Activated CD4-positive, alpha-beta T cell treated with anti-CD3 and anti-CD28 coated beads, Interleukin-2, amount 50 U/mL, for 16 hours (primary cell): ENCODE measurements at regions not wholly inside any gene's neighbourhood (a gene's known extent, or its start where the extent isn't known, plus 50 kb on each side); places are given as distances from the start of the nearest gene placed in this dataset.

ENCODE experiments used
- DNase-seq: peaks from one replicate; pipeline ENCODE4 v3.0.0-alpha.2; 2020

DNA sequence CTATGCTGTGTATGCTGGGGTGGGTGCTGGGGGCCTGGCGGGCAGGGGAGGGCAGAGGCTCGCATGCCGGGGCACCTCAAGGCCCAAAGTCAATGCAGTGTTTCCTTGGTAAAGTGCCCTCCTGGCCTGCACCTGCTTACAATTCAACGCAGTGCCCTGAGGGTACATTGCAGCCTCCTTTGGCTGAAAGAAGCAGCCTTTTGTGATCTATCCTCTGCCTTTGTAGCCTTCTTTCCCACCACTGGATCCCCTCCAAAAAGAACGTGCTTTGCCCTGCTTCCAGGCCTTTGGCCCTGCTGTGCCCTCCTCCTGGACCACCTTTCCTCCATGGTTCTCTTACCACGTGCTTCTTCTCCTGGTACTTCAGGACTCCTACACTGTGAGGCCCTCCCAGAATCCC is 113.6 kb upstream of the PTPN1 start:
- no peak for DNase-seq

DNA sequence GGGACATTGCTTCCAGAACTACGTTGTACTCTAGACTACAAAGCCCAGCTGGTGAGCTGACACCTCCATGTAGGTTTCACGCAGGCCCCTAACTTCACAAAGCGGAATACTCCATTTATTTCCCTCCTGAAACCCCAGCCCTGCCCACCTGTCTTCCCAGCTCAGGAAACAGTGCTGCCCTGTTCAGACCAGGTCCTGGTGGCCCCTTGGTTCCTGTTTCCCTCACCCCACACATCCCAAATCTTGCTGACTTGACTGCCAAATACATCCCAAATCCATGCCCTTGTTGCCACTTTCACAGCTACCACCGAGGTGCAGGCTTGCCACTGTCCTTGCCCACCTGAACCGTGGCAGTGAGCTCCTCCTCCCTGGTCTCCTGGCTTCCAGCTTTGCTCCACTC is 113.1 kb upstream of the PTPN1 start:
- no peak for DNase-seq

DNA sequence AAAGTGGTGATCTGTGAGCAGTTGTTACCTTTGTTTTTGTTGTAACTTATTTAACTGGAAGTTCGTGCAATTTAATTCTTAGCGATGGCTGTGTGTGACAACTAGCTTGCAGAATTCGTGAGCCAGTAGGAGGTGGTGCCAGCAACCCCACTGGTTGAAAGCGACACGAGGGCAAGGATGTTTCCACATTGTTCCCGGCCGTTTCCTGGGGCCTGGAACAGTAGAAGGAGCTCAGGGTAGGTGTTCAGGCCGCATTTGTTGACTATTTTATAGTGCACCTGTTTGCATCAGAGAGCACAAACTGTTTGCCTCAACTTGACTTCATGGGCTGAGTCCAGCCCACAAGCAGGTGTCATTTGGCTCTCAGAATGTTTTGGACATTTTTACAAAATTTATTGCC is 112.1 kb upstream of the PTPN1 start:
- no peak for DNase-seq

DNA sequence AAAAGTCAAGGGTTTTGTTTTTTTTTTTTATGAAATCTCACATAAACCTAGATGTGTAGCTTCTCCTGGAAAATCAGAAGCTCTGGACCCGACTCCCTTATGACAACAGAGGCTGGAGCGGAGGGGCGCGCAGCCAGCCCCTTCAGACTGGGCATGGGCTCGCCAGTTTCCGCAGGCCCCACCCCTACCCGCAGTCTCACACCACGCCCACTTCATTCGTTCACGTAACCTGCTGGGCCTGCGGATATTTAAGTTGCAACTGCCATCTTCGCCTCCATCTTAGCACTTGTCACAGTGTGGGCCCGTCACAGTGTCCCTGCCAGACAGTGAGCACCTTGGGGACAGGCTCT is 111.7 kb upstream of the PTPN1 start:
- DNase-seq, result no peak

DNA sequence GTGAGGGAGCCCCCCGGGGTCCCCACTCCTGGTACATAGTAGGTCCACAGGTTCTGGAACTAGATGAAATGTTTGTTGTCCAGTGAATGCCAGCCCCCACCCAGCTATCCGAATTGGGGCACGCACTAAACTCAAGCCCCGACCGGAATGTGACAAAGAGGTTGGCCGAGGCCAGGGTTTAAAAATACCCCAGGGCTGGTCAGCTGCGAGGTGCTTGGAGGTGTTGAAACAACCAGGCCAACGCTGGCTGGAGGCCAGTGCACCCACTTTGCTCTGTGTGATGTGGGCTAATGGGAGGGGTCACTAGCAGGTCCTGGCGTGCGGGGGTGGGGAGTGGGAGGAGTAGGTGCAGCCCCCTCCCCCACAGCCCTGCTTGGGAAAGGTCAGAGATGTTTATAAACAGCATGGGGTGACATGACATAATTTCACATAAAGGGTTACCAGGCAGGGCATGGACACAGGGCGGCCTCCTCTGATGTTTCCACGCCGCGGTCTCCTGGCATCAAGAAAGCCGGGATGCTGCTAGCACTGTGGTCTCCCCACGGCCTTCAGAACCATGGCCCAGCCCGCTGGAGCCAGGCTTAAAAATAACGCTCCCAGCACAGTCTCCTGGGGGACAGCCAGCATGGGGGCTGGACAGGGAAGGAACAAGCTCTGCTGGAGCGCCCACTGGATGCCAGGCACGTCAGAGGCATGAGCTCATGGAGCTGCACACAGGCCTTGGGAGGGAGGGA is 111.2 kb upstream of the PTPN1 start:
- DNase-seq, result no peak

DNA sequence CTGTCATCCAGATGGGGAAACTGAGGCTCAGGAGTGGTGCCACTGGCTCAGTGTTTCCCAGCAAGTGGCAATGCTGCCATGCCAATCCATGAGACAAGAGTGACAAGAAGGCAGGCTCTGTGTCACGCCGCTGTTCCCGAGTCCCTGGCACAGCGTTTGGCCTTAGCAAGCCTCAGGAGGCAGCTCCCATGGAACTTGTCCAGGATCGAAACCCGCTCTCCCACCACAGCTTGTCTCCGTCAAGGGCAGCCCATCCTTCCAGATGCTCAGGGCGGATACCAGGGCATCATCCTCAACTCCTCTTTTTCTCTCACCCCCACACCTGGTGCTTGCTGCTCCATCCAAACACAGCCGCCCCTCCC is 110.6 kb upstream of the PTPN1 start:
- no peak for DNase-seq

DNA sequence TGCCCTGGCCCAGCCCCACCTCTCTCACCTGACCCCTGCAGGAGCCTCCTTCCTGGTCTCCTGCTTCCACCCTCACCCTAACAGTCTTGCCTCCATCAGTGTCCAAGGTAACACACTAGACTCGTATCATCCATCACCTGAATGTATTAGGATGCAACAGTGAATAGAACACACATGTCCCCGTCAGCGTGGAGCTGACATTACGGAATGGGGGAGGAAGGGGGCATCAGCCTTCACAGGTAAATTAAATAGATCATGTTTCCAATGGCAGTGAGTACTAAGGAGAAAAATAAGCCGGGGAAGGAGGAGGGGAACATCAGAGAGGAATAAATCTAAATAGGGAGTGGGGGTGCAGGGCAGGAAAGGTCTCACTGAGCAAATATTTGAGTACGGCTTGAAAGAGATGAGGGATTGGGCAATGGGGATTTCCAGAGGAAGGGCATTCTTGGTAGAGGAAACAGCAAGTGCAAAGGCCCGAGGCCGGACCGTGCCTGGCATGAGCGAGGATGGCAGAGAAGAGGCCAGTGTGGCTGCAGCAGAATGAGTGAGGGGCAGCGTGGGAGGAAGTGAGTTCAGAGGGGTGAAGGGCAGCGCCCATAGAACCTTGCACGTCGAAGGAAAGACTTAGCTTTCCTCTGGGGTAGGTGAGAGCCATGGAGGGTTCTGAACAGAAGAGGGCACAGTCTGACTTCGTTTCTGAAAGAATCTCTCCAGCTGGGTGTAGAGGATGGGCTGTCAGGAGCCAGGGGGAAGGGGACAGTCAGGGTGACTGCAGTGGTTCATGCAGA is 110.1 kb upstream of the PTPN1 start:
- no peak for DNase-seq

DNA sequence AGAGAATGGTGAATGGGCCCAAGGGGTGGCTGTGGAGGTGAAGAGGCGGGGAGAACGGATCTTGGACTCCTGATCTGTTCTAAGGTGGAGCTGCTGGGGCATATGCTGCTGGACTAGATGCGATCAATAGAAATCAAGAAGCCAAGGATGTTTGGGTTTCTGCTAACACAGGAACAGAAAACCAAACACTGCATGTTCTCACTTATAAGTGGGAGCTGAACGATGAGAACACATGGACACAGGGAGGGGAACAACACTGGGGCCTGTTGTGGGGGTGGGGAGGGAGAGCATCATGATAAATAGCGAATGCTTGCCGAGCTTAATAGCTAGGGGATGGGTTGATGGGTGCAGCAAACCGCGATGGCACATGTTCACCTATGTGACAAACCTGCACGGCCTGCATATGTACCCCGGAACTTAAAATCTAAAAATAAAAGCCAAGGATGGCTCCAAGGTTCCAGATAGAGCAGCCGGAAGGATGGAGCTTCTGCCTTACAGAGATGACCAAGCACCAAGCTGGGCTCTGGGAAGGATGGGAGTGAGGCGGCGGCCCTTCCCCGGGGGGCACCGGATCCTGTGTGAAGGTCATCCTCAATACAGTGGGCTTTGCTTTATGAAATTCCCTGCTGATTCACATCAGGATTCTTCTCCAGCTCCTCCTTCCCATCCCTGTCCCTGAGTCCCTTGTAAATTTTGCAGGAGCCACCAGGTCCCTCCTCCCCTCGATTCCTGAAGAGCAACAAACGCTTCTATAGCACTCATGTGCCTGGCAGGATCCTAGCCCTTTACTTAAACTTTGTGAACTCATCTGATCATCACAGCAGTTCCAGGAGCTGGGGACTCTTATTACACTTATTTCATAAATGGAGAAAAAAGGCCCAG is 109.2 kb upstream of the PTPN1 start:
- DNase-seq, result no peak

DNA sequence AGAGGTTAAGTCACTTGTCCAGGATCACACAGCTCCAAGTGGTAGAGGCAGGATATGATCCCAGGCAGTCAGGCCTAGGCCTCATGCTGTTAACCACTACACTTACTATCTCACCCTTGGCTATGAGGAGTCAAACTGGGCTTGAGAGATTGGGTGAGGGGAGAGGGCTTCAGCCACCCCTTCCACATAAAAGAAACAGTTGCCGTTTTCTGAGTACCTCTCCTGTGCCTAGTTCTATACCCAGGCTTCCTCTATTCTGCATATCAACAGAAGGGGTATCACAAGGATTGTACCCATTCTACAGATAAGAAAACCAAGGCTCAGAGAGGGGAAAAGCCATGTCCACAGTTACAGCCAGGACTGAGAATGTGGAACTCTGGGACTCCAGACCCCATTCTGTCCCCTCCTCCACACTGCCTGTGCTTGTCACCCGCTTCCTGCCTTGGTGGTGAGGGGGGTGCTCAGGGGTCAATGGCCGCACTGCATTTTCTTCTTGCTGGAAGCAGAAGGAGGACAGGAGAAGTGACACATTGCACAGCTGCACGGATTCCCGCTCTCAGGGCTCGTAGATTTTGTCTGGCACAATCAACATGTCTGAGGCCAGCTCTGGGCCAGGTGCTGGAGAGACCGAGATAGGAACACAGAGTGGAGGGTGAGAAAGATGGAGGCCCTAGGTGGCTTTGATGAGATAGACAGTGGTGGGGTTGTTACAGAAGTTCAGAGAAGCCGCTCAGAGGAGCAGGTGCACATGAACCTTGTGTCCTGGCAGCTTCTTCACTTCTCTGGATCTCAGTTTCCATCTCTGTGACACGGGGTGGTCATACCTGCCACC is 108.4 kb upstream of the PTPN1 start:
- DNase-seq, result no peak

DNA sequence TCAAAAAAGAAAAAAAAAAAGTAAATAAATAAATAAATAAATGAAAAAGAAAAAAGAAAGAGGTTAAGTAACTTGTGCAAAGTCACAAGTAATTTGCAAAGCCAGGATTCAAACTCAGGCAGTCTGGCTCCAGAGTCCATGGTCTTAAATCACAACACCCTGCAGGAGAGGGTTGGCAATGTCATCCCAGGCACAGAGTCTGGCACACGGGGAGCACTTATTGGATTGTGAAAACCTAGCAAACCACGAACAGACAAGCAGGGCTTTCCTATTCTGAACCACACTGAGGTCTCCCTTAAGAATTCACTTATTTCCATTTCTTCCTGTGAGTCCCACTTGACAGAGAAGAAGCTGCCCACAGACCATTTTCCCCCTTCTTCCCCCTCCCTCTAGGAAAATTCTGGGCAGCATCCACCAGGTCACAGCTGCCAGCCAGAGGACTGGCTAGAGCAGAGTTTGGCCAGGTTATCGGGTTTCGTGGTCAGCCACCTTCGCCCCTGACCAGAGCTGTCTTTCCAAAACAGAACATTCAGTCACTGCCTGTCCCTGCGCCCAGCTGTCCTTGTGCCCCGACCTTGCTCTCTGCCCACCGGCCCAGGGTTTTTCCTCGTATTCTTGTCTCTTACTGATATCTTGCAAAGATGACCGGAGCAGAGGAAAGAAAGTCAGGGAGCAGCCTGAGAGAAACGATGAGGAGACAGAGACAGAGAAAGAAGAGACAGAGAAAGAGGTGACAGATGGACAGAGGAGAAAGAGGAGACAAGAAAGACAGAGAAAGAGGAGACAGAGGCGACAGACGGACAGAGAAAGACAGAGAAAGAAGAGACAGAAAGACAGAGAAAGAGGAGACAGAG is 106.4 kb upstream of the PTPN1 start:
- no peak for DNase-seq

DNA sequence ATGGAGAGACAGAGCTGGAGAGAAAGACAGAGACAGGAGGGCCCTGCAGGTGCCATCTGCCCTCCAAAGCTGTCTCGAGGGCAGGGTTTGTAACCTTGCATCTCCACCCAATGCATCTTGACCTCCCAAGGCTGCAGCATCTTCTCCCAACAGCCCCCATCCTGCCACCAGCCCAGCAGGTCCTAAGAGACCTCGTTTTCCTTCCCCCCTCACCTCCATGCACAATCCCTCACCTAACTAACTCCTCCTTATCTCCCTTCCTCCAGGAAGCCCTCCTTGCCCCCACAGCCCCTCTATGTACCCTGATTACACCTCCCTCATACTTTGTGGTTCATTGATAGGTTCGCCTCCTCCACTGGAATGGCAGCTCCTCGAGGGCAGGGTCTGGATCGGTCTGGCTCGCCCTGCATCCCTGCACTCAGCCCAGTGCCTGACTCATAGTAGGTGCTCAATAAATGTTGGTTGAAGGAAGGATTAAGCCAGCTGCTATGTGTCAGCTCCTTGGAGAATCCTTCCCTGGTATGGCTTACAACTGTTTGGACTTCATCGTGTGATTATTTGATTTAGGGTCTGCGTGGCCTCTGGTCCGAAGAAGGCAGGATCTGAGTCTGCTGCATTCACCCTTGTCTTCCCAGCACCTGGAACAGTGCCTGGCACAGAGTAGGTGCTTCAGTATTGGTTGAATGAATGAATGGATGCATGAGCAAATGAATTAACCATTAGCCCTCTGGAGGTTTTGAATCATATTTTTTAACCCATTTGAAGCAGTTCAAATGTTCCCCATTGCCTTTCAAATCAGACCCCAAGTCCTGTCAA is 105.6 kb upstream of the PTPN1 start:
- DNase-seq, result no peak

DNA sequence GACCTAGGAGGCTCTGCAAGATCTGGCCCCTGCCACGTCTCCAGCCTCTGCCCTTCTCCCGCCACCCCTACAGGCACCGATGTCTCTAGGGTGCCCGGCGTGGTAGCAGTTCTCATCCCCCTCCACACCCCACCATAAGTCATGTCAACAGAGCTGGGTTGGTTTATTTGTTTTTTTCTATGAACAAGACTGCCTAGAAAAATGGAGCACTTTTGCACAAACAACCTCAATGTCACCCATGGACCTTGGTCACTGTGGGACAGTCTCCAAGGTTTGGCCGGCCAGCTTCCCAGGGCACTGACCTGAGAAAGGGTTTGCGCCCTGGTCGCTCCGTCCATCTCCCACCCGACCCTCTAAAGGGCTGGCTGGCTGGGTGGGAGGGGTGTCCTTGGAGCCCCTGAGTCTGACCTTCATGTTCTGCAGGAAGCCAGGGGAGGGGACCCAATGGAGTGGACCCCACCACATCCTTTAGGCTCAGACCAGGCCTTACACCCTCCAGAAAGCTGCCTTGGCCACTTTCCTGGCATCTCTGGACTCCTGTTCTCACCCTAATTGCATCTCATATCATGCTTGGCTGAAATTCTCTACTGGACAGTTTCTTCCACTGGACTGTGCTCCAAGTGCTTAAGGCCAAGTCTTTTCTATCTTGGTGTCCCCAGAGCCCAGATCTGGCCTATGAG is 104.8 kb upstream of the PTPN1 start:
- DNase-seq, result no peak

DNA sequence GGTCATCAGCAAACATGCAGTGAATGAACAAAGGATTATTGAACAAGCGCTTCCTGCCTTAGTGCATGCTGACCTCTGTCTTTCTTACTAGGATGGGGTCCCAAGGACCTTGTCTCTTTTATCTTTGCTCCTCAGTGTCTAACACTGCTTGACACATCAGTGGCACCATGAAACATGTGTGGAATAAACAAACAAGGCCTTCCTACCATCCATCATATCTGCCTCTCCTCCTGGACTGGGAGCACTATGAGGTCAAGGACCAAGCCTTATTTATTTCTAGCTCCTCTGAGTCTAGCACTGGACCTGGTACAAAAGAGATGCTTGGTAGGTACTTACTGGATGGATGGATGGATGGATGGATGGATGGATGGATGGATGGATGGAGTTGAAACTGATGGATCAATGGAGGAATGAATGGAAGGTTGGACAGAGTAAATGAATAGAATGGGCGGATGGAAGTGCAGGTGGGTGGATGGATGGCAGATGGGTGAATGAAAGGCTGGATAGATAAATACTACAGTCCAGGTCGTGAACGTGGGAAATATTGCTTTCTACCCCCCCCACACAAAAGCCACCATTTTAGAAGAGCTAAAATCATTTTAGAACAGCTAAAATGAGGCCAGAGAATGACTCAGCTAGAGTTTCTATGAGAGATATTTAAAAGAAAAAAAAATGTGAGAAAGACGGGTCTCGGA is 104.1 kb upstream of the PTPN1 start:
- no peak for DNase-seq

DNA sequence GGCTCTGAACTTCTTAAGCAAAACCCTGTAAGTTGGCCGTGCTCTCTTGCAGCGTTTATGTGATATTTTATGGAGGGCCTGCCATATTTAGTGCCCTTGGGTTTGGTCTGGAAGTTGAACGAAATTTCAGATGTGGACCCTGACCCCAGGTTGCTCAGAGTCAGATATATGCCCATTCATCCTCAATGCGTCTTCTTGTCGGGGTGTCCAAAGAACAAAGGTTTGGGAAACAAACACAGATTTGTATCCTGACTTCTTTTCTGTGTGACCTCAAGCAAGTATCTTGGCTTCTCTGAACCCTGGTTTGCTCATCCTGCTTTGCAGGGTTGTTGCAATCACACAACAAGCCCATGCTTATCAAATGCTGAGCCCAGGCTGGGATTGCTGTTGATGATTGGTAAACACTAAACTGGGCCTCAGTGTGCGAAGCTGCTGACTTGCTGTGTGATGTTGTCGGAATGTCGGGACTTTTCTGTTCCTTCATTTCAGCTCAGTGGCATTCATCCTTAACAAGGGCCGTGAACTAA is 103.5 kb upstream of the PTPN1 start:
- no peak for DNase-seq

DNA sequence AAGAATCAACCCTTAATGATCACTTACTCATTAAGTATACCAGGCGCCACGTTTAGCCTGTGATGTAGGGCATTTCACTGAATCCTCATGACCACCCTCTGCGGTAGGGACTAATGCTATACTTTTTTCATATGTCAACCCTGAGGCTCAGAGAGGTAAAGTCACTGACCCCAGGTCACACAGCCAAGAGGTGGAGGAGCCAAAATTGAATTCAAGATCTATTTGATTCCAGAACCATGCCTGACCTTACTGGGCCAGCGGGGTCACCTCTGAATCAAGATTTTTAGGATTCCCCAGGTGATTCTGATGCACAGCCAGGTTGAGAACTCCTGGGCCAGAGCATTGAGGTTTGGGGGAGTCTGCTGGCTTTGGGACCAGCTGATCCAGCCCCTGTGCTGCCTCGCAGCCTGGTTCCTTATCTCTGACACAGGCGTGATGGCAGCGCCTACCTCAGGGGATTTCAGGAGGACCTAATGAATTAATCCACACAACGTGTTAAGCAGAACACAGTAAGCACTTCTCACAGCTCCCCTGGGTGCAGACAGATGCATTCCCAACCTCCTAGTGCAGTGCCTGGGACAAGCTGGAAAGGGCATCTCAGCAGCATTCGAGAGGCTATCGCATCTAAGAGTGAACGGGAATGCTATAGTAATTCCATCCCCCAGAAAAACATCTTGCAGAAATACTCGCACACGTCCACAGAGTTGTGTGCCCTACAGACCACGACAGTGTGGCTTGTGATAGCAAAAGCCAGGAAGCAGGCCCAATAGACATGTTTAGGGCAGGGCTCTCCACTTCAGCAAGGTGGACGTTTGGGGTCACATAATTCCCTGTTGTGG is 101.4 kb upstream of the PTPN1 start:
- no peak for DNase-seq

DNA sequence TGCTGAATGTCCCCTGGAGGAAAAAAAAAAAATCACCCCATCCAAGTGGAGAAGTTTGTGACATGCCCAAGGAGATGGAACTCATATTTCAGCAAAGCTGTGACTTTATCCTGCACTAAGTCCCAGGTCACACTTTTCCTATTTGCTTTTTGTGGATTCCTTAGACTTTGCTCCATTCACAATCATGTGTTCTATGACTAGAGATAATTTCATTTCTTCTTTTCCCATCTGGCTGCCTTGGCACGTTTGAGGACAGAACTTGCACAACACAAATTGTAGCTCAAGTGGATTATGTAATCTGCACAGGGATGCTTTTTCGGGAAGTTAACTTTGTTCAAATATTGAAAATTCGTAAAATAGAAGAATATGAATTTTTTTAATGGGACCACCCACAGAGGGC is 100.7 kb upstream of the PTPN1 start:
- DNase-seq, result no peak

DNA sequence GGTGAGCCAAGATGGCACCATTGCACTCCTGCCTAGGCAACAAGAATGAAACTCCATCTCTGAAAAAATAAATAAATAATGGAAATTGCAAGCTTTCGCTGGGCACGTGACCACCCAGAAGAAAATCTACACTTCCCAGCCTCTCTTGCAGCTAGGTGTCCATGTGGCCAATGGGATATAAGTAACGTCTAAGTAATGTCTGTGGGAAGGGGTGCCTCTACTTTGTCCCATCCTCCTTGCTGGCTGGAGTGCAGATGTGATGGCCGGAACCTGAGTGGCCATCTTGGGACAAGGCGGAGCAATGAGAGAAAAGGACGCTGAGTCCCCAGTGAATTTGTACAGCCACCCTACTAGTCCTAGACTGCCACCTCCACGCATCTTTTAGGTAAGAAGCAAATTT is 99.8 kb upstream of the PTPN1 start:
- DNase-seq, result no peak

DNA sequence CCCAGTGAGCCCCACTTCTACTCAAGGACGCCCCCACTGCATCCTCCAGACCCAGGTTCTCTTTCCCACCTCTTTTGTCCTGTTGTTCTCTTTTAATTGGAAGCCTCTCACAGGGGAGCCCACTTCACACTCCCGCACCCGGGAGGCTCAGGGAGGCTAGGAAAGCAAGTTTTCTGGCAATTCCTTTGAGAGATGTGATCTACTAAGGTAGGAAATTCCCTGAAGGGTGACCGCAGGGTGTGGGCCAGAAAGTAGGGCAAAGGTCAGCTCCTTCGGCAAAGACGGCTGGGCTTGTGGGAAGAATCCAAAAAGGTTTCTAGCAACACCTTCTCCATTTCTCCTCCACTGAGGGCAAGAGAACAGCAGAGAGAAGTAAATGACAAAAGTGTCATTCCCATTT is 98.1 kb upstream of the PTPN1 start:
- DNase-seq, result no peak

DNA sequence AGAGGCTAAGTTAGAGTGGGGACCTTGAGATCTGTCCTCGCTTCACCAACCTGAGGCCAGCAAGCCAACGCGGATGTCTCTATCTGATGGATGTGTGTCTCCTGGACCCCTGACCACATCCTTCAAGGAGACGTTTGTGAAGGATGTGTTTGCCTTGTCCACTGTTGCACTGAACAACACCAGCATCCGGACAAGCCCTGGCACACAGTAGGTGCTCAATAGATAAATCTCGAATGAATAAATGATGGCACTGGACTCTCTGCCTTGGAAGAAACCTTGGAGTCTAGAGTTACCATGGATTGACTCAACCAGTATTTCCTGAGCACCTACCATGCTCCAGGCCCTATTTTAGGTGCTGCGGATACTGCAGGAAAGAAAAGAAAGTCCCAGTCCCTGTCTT is 97.7 kb upstream of the PTPN1 start:
- DNase-seq, result no peak
